ENCODE measurements at regions not wholly inside any gene's neighbourhood (a gene's known extent, or its start where the extent isn't known, plus 50 kb on each side); places are given as distances from the start of the nearest gene placed in this dataset.

DNA sequence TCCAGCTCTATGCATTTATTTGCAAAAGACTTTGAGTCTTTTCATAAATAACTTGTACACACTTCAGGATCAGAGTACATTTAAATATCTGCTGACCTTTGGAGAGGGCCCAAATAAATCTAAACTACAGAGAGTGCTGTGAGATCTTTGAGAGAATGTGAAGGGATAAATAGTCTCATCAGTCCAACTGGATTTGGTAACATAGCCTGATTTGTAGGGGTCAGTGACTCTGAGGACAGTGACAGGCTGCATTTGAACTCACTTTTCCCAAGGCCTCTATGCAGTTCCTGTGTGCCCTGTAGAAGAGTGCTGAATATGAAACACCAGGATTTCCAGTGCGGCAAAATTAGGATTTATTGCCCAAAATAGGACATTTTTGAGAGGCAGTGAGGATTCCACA, 136.2 kb downstream of the ZPLD1 start:
- intact Hi-C loops (cut with DNase I; ENCODE audit: low total_unique reads), result no loop called here
- TF ChIP-seq, protein P1, sequence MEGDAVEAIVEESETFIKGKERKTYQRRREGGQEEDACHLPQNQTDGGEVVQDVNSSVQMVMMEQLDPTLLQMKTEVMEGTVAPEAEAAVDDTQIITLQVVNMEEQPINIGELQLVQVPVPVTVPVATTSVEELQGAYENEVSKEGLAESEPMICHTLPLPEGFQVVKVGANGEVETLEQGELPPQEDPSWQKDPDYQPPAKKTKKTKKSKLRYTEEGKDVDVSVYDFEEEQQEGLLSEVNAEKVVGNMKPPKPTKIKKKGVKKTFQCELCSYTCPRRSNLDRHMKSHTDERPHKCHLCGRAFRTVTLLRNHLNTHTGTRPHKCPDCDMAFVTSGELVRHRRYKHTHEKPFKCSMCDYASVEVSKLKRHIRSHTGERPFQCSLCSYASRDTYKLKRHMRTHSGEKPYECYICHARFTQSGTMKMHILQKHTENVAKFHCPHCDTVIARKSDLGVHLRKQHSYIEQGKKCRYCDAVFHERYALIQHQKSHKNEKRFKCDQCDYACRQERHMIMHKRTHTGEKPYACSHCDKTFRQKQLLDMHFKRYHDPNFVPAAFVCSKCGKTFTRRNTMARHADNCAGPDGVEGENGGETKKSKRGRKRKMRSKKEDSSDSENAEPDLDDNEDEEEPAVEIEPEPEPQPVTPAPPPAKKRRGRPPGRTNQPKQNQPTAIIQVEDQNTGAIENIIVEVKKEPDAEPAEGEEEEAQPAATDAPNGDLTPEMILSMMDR (IDR thresholded peaks at IDR 0.05), result no peak
- no peak for TF ChIP-seq POLR2A (IDR thresholded peaks at IDR 0.05)
- Histone ChIP-seq H3K36me3 (no peaks in the 10 kb centered on the region), H3K9me3 (no peaks in the 10 kb centered on the region), H3K27me3 (no peaks in the 10 kb centered on the region), H3K4me3 (no peak overlapping the region), H3K4me1 (no peaks in the 10 kb centered on the region), H3K27ac (no peak overlapping the region)
- DNase-seq, result no peak

DNA sequence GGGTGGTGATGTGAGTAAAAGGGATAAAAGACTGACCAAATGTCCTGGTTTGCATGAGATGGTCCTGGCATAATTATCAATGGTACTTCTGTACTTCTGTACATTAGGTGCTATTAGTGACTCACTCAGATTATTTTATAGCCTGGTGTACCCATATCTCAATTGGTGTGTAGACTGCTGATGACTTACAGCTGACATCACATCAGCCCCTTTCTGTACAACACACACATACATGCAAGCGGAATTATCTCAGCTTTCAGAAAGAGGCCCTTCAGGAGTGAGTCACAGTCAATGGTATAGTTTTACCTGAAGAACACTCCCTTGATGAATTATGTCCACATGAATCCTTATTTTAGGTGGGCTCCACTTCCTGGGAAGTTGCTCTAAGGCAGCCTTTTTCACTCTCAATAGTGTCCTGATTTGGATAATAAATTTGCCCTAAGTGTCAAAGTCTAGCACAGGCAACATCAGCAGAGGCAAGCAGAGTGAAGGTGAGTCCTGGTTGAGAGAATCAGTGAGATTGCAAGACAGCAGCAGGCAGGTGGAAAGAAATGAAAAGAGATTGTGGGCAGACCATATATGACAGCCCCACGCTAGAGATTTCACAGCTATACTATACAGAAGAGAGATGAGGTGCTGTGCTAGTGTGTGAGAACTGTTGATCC, 137.0 kb downstream of the ZPLD1 start:
- H3K9me3 ChIP-seq, result no peaks in the 10 kb centered on the region
- no peaks in the 10 kb centered on the region for H3K36me3 ChIP-seq
- DNase-seq, result no peak
- no peak for TF ChIP-seq POLR2A (IDR thresholded peaks at IDR 0.05)
- TF ChIP-seq, protein P1 (IDR thresholded peaks at IDR 0.05), result no peak
- no peak overlapping the region for H3K27ac ChIP-seq
- H3K27me3 ChIP-seq, result no peaks in the 10 kb centered on the region
- H3K4me3 ChIP-seq, result no peak overlapping the region
- H3K4me1 ChIP-seq, result no peaks in the 10 kb centered on the region
- intact Hi-C loops (cut with DNase I; ENCODE audit: low total_unique reads), result no loop called here

DNA sequence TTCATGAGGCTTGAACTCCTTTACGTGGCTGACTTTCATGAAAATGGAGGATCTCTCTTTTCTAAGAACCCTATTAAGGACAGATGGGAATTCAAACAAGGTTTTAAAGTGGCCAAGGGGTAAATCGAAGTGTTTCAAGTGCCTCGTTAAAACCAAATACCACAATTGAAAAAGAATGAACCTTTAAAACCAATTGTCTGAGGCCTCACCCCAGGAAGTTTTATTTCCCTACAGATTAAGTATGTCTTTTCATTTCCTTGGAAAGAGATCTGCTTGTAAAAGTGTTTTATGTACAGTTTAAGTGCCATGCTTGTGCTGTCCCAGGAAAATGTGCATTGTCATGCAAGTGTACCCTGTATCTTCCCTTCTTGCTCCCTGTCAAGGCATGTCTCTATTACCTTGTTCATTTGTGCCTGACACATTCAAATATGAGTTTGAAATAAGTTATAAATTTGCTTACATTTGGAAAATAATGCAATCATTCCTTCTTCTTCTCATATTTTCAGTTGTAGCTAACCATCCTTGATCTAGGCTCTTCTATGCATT, 138.7 kb downstream of the ZPLD1 start:
- intact Hi-C loops (cut with DNase I; ENCODE audit: low total_unique reads), result no loop called here
- no peaks in the 10 kb centered on the region for H3K4me1 ChIP-seq

DNA sequence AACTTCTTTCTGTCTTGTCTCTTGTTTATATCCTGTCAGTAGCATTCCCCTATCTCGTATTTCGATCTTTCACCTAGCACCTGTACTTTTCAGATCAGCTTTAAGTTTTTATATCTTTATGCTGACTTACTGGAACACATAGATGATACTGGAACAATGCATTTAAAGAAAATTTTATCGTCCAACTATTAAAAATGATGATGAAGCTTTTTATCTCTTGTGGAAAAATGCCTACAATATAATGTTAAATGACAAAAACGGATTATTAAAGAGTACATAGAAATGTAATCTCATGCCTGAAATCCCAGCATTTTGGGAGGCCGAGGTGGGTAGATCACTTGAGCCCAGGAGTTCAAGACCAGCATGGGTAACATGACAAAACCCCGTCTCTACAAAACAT, 139.5 kb downstream of the ZPLD1 start:
- no peak for TF ChIP-seq POLR2A (IDR thresholded peaks at IDR 0.05)
- TF ChIP-seq, protein P1 (IDR thresholded peaks at IDR 0.05), result no peak
- Histone ChIP-seq H3K27ac (no peak overlapping the region), H3K9me3 (no peaks in the 10 kb centered on the region), H3K27me3 (no peaks in the 10 kb centered on the region), H3K36me3 (no peaks in the 10 kb centered on the region), H3K4me1 (no peaks in the 10 kb centered on the region), H3K4me3 (no peak overlapping the region)
- intact Hi-C loops (cut with DNase I; ENCODE audit: low total_unique reads), result no loop called here
- no peak for DNase-seq

More for the DNA sequence above, 138.7 kb downstream of the ZPLD1 start:
- Histone ChIP-seq H3K4me3 (no peak overlapping the region), H3K36me3 (no peaks in the 10 kb centered on the region), H3K27ac (no peak overlapping the region), H3K27me3 (no peaks in the 10 kb centered on the region), H3K9me3 (no peaks in the 10 kb centered on the region)
- TF ChIP-seq, protein P1 (IDR thresholded peaks at IDR 0.05), result no peak
- TF ChIP-seq POLR2A (IDR thresholded peaks at IDR 0.05), result no peak
- no peak for DNase-seq

DNA sequence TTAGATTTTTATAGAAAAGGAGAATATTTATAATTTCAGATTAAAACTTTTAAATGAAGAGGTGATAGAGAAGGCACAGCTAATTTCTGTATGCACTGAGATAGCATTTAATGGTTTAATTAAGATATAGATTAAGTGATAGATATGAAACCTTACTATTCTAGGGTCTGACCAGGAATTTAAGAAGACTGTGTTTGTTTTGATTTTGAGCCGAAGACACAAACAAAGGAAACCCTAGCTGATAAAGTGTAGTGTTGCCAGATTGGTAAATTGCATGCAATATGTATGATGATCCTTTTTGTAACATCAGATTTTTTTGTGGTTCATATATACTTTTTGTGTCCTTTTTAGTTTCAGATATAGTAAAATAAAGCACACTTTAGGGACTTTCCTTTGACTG, 141.8 kb downstream of the ZPLD1 start:
- no peaks in the 10 kb centered on the region for H3K4me1 ChIP-seq
- no peak overlapping the region for H3K4me3 ChIP-seq
- no peaks in the 10 kb centered on the region for H3K9me3 ChIP-seq
- no peaks in the 10 kb centered on the region for H3K27me3 ChIP-seq
- H3K36me3 ChIP-seq, result no peaks in the 10 kb centered on the region
- H3K27ac ChIP-seq, result no peak overlapping the region
- no peak for TF ChIP-seq POLR2A (IDR thresholded peaks at IDR 0.05)
- TF ChIP-seq, protein P1 (IDR thresholded peaks at IDR 0.05), result no peak
- intact Hi-C loops (cut with DNase I; ENCODE audit: low total_unique reads), result no loop called here
- no peak for DNase-seq
